Endothelial cell of umbilical vein (primary cell): ENCODE measurements at regions not wholly inside any gene's neighbourhood (a gene's known extent, or its start where the extent isn't known, plus 50 kb on each side); places are given as distances from the start of the nearest gene placed in this dataset.

Experiments
- BruUV-seq: library from RNA; stranded (reverse); fragments of 400-500 nt; replicated peaks from 2 replicates; lab custom pipeline; 2021; lab: Mats Ljungman, UMichigan
- CTCF ChIA-PET: fragments of 300-600, 350-600 bp; sonication (Branson Sonifier 250); formaldehyde crosslinking; loops from one replicate; lab custom pipeline; 2021; ENCODE audit warnings: antibody characterized with exemption, inconsistent platforms; lab: Charles Lee
- POLR2A ChIA-PET: fragments of 300-600, 350-600 bp; sonication (Branson Sonifier 250); formaldehyde crosslinking; loops from one replicate; lab custom pipeline; 2021; ENCODE audit warnings: antibody characterized with exemption, inconsistent platforms; lab: Charles Lee
- DNase-seq: peaks from one replicate; pipeline ENCODE4 v3.0.0-alpha.2; 2011; ENCODE audit warnings: low read depth, low spot score
- FAIRE-seq: peaks from 2 replicates; lab custom pipeline; 2011; peaks lifted over from hg19 to GRCh38; lab: Jason Lieb, UNC
- H2AFZ ChIP-seq: 2 replicates; pipeline ENCODE4 v1.6.0; 2012; ENCODE audit warnings: low read depth, low read length, control low read depth, inconsistent platforms
- H3K27ac ChIP-seq: 2 replicates; pipeline ENCODE4 v1.5.1; 2011; ENCODE audit warnings: low read depth, mild to moderate bottlenecking, control low read depth, low read length, moderate library complexity; ENCODE audit not compliant: insufficient read depth
- H3K27me3 ChIP-seq, 2 experiments: 2 replicates each; pipeline versions ENCODE4 v1.6.0 to v1.6.1; 2011; ENCODE audit warnings: low read length in 2 of 2, mixed read lengths in 1 of 2; ENCODE audit not compliant: control insufficient read depth in 2 of 2, insufficient read depth in 2 of 2
- H3K36me3 ChIP-seq, 2 experiments: 2 replicates in 1 of 2; 3 replicates in 1 of 2; pipeline ENCODE4 v1.5.1; 2011; ENCODE audit warnings: low read length in 2 of 2, mild to moderate bottlenecking in 1 of 2, moderate library complexity in 1 of 2; ENCODE audit not compliant: control insufficient read depth in 2 of 2, insufficient read depth in 2 of 2; ENCODE audit errors: extremely low read depth in 1 of 2
- H3K4me1 ChIP-seq: 3 replicates; pipeline ENCODE4 v1.5.1; 2011; ENCODE audit warnings: mild to moderate bottlenecking, low read length; ENCODE audit not compliant: control insufficient read depth, insufficient read depth; ENCODE audit errors: extremely low read depth
- H3K4me2 ChIP-seq: 2 replicates; pipeline ENCODE4 v1.6.1; 2011; ENCODE audit warnings: low read length, control low read depth, mixed read lengths; ENCODE audit not compliant: insufficient read depth
- H3K4me3 ChIP-seq, 3 experiments: fragments of 200-600 bp in 1 of 3; sonication (generic), shearing (Covaris generic) in 1 of 3; replicated peaks in 1 of 3; 2 replicates each; pipeline ENCODE4 v1.5.1; 2011 to 2016; ENCODE audit warnings: control low read depth in 3 of 3, low read length in 3 of 3, mild to moderate bottlenecking in 2 of 3, inconsistent platforms in 1 of 3, low read depth in 1 of 3, moderate library complexity in 1 of 3; ENCODE audit not compliant: insufficient read depth in 1 of 3
- H3K79me2 ChIP-seq: 2 replicates; pipeline ENCODE4 v1.6.0; 2012; ENCODE audit warnings: low read length, inconsistent platforms; ENCODE audit not compliant: control insufficient read depth, insufficient read depth
- H3K9ac ChIP-seq: replicated peaks from 2 replicates; pipeline ENCODE3; 2011; ENCODE audit warnings: low read length, control low read depth; ENCODE audit not compliant: insufficient read depth; ENCODE audit errors: extremely low read depth
- H3K9me1 ChIP-seq: replicated peaks from 3 replicates; pipeline ENCODE4 v1.6.0; 2011; ENCODE audit warnings: mild to moderate bottlenecking, low read length; ENCODE audit not compliant: control insufficient read depth, insufficient read depth; ENCODE audit errors: extremely low read depth
- H3K9me3 ChIP-seq: replicated peaks from 2 replicates; pipeline ENCODE4 v1.5.1; 2012; ENCODE audit warnings: low read length, inconsistent platforms; ENCODE audit not compliant: control insufficient read depth, insufficient read depth
- H4K20me1 ChIP-seq: replicated peaks from 2 replicates; pipeline ENCODE3; 2011; ENCODE audit warnings: mild to moderate bottlenecking, low read length; ENCODE audit not compliant: control insufficient read depth, insufficient read depth; ENCODE audit errors: extremely low read depth
- EZH2 ChIP-seq: IDR thresholded peaks from 2 replicates; pipeline ENCODE4 v1.6.1; 2012; ENCODE audit warnings: borderline replicate concordance, low read depth, mild to moderate bottlenecking, moderate library complexity, low read length, inconsistent platforms; ENCODE audit not compliant: severe bottlenecking
- FOS ChIP-seq: IDR thresholded peaks from 2 replicates; pipeline ENCODE4 v1.6.1; 2011; ENCODE audit warnings: mild to moderate bottlenecking, low read length, moderate library complexity, borderline replicate concordance; ENCODE audit not compliant: insufficient read depth
- GATA2 ChIP-seq: IDR thresholded peaks from 2 replicates; pipeline ENCODE4 v1.7.0; 2011; ENCODE audit warnings: low read depth, mild to moderate bottlenecking, moderate library complexity, mixed read lengths, low read length; ENCODE audit not compliant: insufficient read length, insufficient read depth
- JUN ChIP-seq: IDR thresholded peaks from 2 replicates; pipeline ENCODE4 v1.6.1; 2011; ENCODE audit warnings: borderline replicate concordance, low read depth; ENCODE audit not compliant: insufficient read length, insufficient read depth
- MAX ChIP-seq: IDR thresholded peaks from 2 replicates; pipeline ENCODE4 v1.6.1; 2011; ENCODE audit not compliant: insufficient read depth, insufficient read length
- MYC ChIP-seq: IDR thresholded peaks from one replicate; pipeline ENCODE4 v1.6.1; 2011; ENCODE audit warnings: mild to moderate bottlenecking, low read depth, low read length
- POLR2A ChIP-seq: IDR thresholded peaks from 2 replicates; pipeline ENCODE4 v1.6.1; 2012; ENCODE audit warnings: low read depth, mild to moderate bottlenecking, control low read depth, low read length
- POLR2AphosphoS5 ChIP-seq: IDR thresholded peaks from 2 replicates; pipeline ENCODE4 v1.6.1; 2012; ENCODE audit warnings: low read depth, mild to moderate bottlenecking, control low read depth, low read length, moderate library complexity; ENCODE audit not compliant: insufficient read depth
- dilution Hi-C: fragments of 300-500 bp; cut with MboI; formaldehyde crosslinking; loops from one replicate; pipeline ENCODE4 v1.15.0; 2019; ENCODE audit warnings: low sequenced_read_pairs; ENCODE audit not compliant: extremely low pct_ligation_motif_present
- intact Hi-C: fragments of 100-400 bp; cut with micrococcal nuclease; formaldehyde crosslinking; loops from one replicate; pipeline ENCODE4 v1.10.0; 2022
- TF ChIP-seq, protein P1 (sequence below), 2 donors: IDR thresholded peaks; 1 replicate in 1 of 2; 2 replicates in 1 of 2; pipeline ENCODE4 v1.5.1; 2011; ENCODE audit warnings: low read length in 2 of 2, mild to moderate bottlenecking in 2 of 2, moderate library complexity in 2 of 2, control low read depth in 1 of 2, inconsistent platforms in 1 of 2, low read depth in 1 of 2; ENCODE audit not compliant: insufficient read depth in 1 of 2; ENCODE audit errors: extremely low read depth in 1 of 2

- H3K9me1 ChIP-seq, result no peaks in the 10 kb centered on the region
- H3K36me3 ChIP-seq, result no peaks in the 10 kb centered on the region
- intact Hi-C loops (loop anchor here (5.0 kb wide), 2 partner anchors 62 to 477 kb away; no protein-coding TSS in a partner anchor), dilution Hi-C loops (no loop called here)
- no peaks in the 10 kb centered on the region for H3K27me3 ChIP-seq
- ChIA-PET CTCF (no interaction called here), POLR2A (no interaction called here)
- H3K4me2 ChIP-seq, result no peak overlapping the region
- H4K20me1 ChIP-seq, result no peaks in the 10 kb centered on the region
- H3K4me3 ChIP-seq, result no peak overlapping the region
- no peak overlapping the region for H3K27ac ChIP-seq
- no peaks in the 10 kb centered on the region for H3K79me2 ChIP-seq
- H3K9ac ChIP-seq, result no peak overlapping the region
- peaks cover 38% of the 10 kb centered on the region for H3K4me1 ChIP-seq
- no TSS peak for BruUV-seq
- no peak overlapping the region for H2AFZ ChIP-seq
- H3K9me3 ChIP-seq, result no peaks in the 10 kb centered on the region
- FAIRE-seq (no peak), DNase-seq (no peak)
- TF ChIP-seq POLR2A, result no peak
- TF ChIP-seq FOS, result no peak
- TF ChIP-seq POLR2AphosphoS5, result no peak
- TF ChIP-seq, protein P1, sequence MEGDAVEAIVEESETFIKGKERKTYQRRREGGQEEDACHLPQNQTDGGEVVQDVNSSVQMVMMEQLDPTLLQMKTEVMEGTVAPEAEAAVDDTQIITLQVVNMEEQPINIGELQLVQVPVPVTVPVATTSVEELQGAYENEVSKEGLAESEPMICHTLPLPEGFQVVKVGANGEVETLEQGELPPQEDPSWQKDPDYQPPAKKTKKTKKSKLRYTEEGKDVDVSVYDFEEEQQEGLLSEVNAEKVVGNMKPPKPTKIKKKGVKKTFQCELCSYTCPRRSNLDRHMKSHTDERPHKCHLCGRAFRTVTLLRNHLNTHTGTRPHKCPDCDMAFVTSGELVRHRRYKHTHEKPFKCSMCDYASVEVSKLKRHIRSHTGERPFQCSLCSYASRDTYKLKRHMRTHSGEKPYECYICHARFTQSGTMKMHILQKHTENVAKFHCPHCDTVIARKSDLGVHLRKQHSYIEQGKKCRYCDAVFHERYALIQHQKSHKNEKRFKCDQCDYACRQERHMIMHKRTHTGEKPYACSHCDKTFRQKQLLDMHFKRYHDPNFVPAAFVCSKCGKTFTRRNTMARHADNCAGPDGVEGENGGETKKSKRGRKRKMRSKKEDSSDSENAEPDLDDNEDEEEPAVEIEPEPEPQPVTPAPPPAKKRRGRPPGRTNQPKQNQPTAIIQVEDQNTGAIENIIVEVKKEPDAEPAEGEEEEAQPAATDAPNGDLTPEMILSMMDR (IDR thresholded peaks at IDR 0.05; ENCODE audit: extremely low read depth in 1 of 2, insufficient read depth in 1 of 2, low read depth in 1 of 2, low read length in 2 of 2), result no peak
- no peak for TF ChIP-seq GATA2
- TF ChIP-seq MAX, result no peak
- no peak for TF ChIP-seq JUN
- no peak for TF ChIP-seq MYC
- TF ChIP-seq EZH2, result no peak
These were observed 294.5 kb upstream of the NRIP1 start for GRCh38 chr21:15359251-15359650.
